ENCODE measurements at regions not wholly inside any gene's neighbourhood (a gene's known extent, or its start where the extent isn't known, plus 50 kb on each side); places are given as distances from the start of the nearest gene placed in this dataset.

DNA sequence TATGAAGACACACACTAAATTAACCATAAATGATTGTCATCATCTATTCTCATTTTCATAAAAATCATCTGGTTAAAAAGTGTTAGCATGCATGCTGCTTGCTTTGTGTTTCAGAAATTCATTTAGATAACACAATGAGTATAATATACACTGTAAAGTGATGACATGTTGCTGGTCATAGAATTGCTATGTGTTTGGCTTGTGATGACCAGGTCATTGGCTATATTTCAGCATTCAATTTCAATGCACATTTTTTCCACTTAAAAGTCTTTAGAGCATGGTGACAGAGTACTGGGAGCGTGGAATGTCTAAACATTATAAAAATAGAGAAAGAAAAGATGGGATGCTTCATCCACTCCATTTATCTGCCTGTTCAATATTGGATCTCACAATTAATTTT is 1291.1 kb upstream of the MAP3K7 start:
- H3K27ac ChIP-seq, result no peak overlapping the region
- FAIRE-seq, result no peak
- TF ChIP-seq CTCF (IDR thresholded peaks at IDR 0.05), result no peak
- H3K4me1 ChIP-seq, result no peaks in the 10 kb centered on the region
- H3K36me3 ChIP-seq, result no peaks in the 10 kb centered on the region
- H3K9me3 ChIP-seq, result no peaks in the 10 kb centered on the region
- H3K27me3 ChIP-seq, result no peaks in the 10 kb centered on the region
- intact Hi-C loops (cut with DNase I), result no loop called here
- DNase-seq, result no peak
- ATAC-seq, result no peak
- WGBS, 2 donors, result 44 to 67% methylated on average over 1 of the region's 1 CpG
- no peak overlapping the region for H3K4me3 ChIP-seq

- Histone ChIP-seq H3K4me3 (no peak overlapping the region), H3K27ac (no peak overlapping the region), H3K4me1 (no peaks in the 10 kb centered on the region), H3K27me3 (no peaks in the 10 kb centered on the region), H3K9me3 (no peaks in the 10 kb centered on the region), H3K36me3 (no peaks in the 10 kb centered on the region)
- no peak for TF ChIP-seq CTCF (IDR thresholded peaks at IDR 0.05)
- WGBS, 2 donors, result 52 to 64% methylated on average over 3 of the region's 3 CpGs
- no peak for ATAC-seq
- no peak for DNase-seq
- no peak for FAIRE-seq
- intact Hi-C loops (cut with DNase I), result no loop called here
Measured at GRCh38 chr6:91874971-91875370, 1288.1 kb upstream of the MAP3K7 start.

GRCh38 chr6:91868539-91869202 is 1281.8 kb upstream of the MAP3K7 start:
- intact Hi-C loops (cut with DNase I), result no loop called here
- Histone ChIP-seq H3K27me3 (no peaks in the 10 kb centered on the region), H3K4me3 (no peak overlapping the region), H3K4me1 (no peaks in the 10 kb centered on the region), H3K9me3 (no peaks in the 10 kb centered on the region), H3K36me3 (no peaks in the 10 kb centered on the region), H3K27ac (no peak overlapping the region)
- WGBS, 2 donors, result 39 to 47% methylated on average over 8 of the region's 8 CpGs
- ATAC-seq, result no peak
- no peak for DNase-seq
- no peak for TF ChIP-seq CTCF (IDR thresholded peaks at IDR 0.05)
- FAIRE-seq, result no peak

- H3K27me3 ChIP-seq, result no peaks in the 10 kb centered on the region
- no peak for DNase-seq
- TF ChIP-seq CTCF (IDR thresholded peaks at IDR 0.05), result no peak
- H3K36me3 ChIP-seq, result no peaks in the 10 kb centered on the region
- no peak for FAIRE-seq
- no peak overlapping the region for H3K27ac ChIP-seq
- intact Hi-C loops (cut with DNase I), result no loop called here
- no peaks in the 10 kb centered on the region for H3K4me1 ChIP-seq
- no peaks in the 10 kb centered on the region for H3K9me3 ChIP-seq
- ATAC-seq, result no peak
- H3K4me3 ChIP-seq, result no peak overlapping the region
- 45 to 74% methylated on average over 3 of the region's 3 CpGs for WGBS, 2 donors
Measured at GRCh38 chr6:91865889-91866288, 1279.0 kb upstream of the MAP3K7 start.

GRCh38 chr6:91864911-91865310 is 1278.0 kb upstream of the MAP3K7 start:
- no peak overlapping the region for H3K27ac ChIP-seq
- no peak for ATAC-seq
- no peaks in the 10 kb centered on the region for H3K4me1 ChIP-seq
- WGBS, 2 donors, result 40 to 43% methylated on average over 2 of the region's 2 CpGs
- TF ChIP-seq CTCF (IDR thresholded peaks at IDR 0.05), result no peak
- DNase-seq, result no peak
- intact Hi-C loops (cut with DNase I), result no loop called here
- no peaks in the 10 kb centered on the region for H3K9me3 ChIP-seq
- H3K4me3 ChIP-seq, result no peak overlapping the region
- H3K27me3 ChIP-seq, result no peaks in the 10 kb centered on the region
- FAIRE-seq, result peak; percentile 54
- no peaks in the 10 kb centered on the region for H3K36me3 ChIP-seq
